ENCODE measurements at regions not wholly inside any gene's neighbourhood (a gene's known extent, or its start where the extent isn't known, plus 50 kb on each side); places are given as distances from the start of the nearest gene placed in this dataset.
"Not testable (repeated sequence)": the region's sequence is repeated elsewhere in the genome, so short reads cannot be mapped to it uniquely, and the experiment has no call there.

GRCh38 chr7:56697058-56697457, 435.2 kb downstream of the ZNF479 start:
- DNase-seq: not testable (repeated sequence)

GRCh38 chr7:56686276-56686859, 445.9 kb downstream of the ZNF479 start:
- no peak for DNase-seq

GRCh38 chr7:56639173-56639746, 493.0 kb downstream of the ZNF479 start:
- no peak for DNase-seq

- DNase-seq: no peak
Measured at GRCh38 chr7:56609852-56610355, 493.7 kb upstream of the NUPR2 start.

GRCh38 chr7:56605146-56605545, 488.9 kb upstream of the NUPR2 start:
- no peak for DNase-seq

- no peak for DNase-seq
Measured at GRCh38 chr7:56578612-56579011, 462.4 kb upstream of the NUPR2 start.

GRCh38 chr7:56570968-56571367, 454.8 kb upstream of the NUPR2 start:
- no peak for DNase-seq

- no peak for DNase-seq
Measured at GRCh38 chr7:56538541-56539429, 422.6 kb upstream of the NUPR2 start.

GRCh38 chr7:56537952-56538351, 421.7 kb upstream of the NUPR2 start:
- no peak for DNase-seq

GRCh38 chr7:56537477-56537876, 421.3 kb upstream of the NUPR2 start:
- no peak for DNase-seq

GRCh38 chr7:56495165-56495564, 378.9 kb upstream of the NUPR2 start:
- no peak for DNase-seq

GRCh38 chr7:56493704-56494450, 377.7 kb upstream of the NUPR2 start:
- no peak for DNase-seq

GRCh38 chr7:56493196-56493595, 377.0 kb upstream of the NUPR2 start:
- no peak for DNase-seq

- DNase-seq: no peak
Measured at GRCh38 chr7:56491636-56492425, 375.6 kb upstream of the NUPR2 start.

- DNase-seq: no peak
Measured at GRCh38 chr7:56483861-56484550, 367.8 kb upstream of the NUPR2 start.

GRCh38 chr7:56483153-56483552, 366.9 kb upstream of the NUPR2 start:
- DNase-seq: no peak

GRCh38 chr7:56479748-56480147, 363.5 kb upstream of the NUPR2 start:
- no peak for DNase-seq

- no peak for DNase-seq
Measured at GRCh38 chr7:56479136-56479535, 362.9 kb upstream of the NUPR2 start.

- no peak for DNase-seq
Measured at GRCh38 chr7:56474271-56474670, 358.1 kb upstream of the NUPR2 start.

GRCh38 chr7:56471811-56472210, 355.6 kb upstream of the NUPR2 start:
- no peak for DNase-seq
